Muscle of arm (tissue), 1 donor: ENCODE measurements at regions not wholly inside any gene's neighbourhood (a gene's known extent, or its start where the extent isn't known, plus 50 kb on each side); places are given as distances from the start of the nearest gene placed in this dataset.

Experiments used
- DNase-seq: peaks from one replicate; pipeline ENCODE4 v3.0.0-alpha.2; 2013

- DNase-seq: no peak
Measured at GRCh38 chr3:1824359-1824758, 274.3 kb upstream of the CNTN4 start.

- no peak for DNase-seq
Measured at GRCh38 chr3:1828519-1828918, 270.1 kb upstream of the CNTN4 start.

- DNase-seq: no peak
Measured at GRCh38 chr3:1830851-1831250, 267.8 kb upstream of the CNTN4 start.

GRCh38 chr3:1832395-1832794 is 266.3 kb upstream of the CNTN4 start:
- no peak for DNase-seq

- DNase-seq: no peak
Measured at GRCh38 chr3:1843111-1843510, 255.6 kb upstream of the CNTN4 start.

GRCh38 chr3:1847571-1847970 is 251.1 kb upstream of the CNTN4 start:
- DNase-seq: no peak

GRCh38 chr3:1848935-1849334 is 249.7 kb upstream of the CNTN4 start:
- DNase-seq: no peak

GRCh38 chr3:1852950-1853349 is 245.7 kb upstream of the CNTN4 start:
- DNase-seq: no peak

- no peak for DNase-seq
Measured at GRCh38 chr3:1855841-1856240, 242.8 kb upstream of the CNTN4 start.

- no peak for DNase-seq
Measured at GRCh38 chr3:1870738-1871137, 227.9 kb upstream of the CNTN4 start.

GRCh38 chr3:1883534-1883933 is 215.1 kb upstream of the CNTN4 start:
- DNase-seq: no peak

- DNase-seq: no peak
Measured at GRCh38 chr3:1892459-1892858, 206.2 kb upstream of the CNTN4 start.

- DNase-seq: no peak
Measured at GRCh38 chr3:1902416-1902815, 196.2 kb upstream of the CNTN4 start.

- no peak for DNase-seq
Measured at GRCh38 chr3:1903111-1903510, 195.6 kb upstream of the CNTN4 start.

- DNase-seq: no peak
Measured at GRCh38 chr3:1907911-1908310, 190.8 kb upstream of the CNTN4 start.

GRCh38 chr3:1908651-1909445 is 189.8 kb upstream of the CNTN4 start:
- no peak for DNase-seq

- DNase-seq: no peak
Measured at GRCh38 chr3:1910322-1910721, 188.3 kb upstream of the CNTN4 start.

- no peak for DNase-seq
Measured at GRCh38 chr3:1929788-1930414, 168.8 kb upstream of the CNTN4 start.

- no peak for DNase-seq
Measured at GRCh38 chr3:1938975-1939374, 159.7 kb upstream of the CNTN4 start.

GRCh38 chr3:1942781-1943180 is 155.9 kb upstream of the CNTN4 start:
- no peak for DNase-seq

- no peak for DNase-seq
Measured at GRCh38 chr3:1943395-1944118, 155.1 kb upstream of the CNTN4 start.

GRCh38 chr3:1945698-1946097 is 153.0 kb upstream of the CNTN4 start:
- no peak for DNase-seq

- DNase-seq: no peak
Measured at GRCh38 chr3:1953536-1953935, 145.1 kb upstream of the CNTN4 start.
